Fibroblast of lung (primary cell): ENCODE measurements at regions not wholly inside any gene's neighbourhood (a gene's known extent, or its start where the extent isn't known, plus 50 kb on each side); places are given as distances from the start of the nearest gene placed in this dataset.

Experiments used
- DNase-seq, 2 donors: peaks; one replicate each; pipeline versions ENCODE4 v3.0.0 to v3.0.0-alpha.2; 2010; ENCODE audit warnings: low read depth in 2 of 2
- H2AFZ ChIP-seq: 2 replicates; pipeline ENCODE4 v1.5.1; 2012; ENCODE audit warnings: low read length, control low read depth, inconsistent platforms
- H3K27ac ChIP-seq: 2 replicates; pipeline ENCODE4 v1.5.1; 2011; ENCODE audit warnings: low read length, control low read depth; ENCODE audit not compliant: insufficient read depth
- H3K27me3 ChIP-seq: 2 replicates; pipeline ENCODE4 v1.5.1; 2011; ENCODE audit warnings: mild to moderate bottlenecking, low read length; ENCODE audit not compliant: control insufficient read depth, insufficient read depth
- H3K36me3 ChIP-seq: 2 replicates; pipeline ENCODE4 v1.5.1; 2011; ENCODE audit warnings: low read length; ENCODE audit not compliant: control insufficient read depth, insufficient read depth
- H3K4me1 ChIP-seq: 2 replicates; pipeline ENCODE4 v1.5.1; 2011; ENCODE audit warnings: low read length; ENCODE audit not compliant: control insufficient read depth, insufficient read depth; ENCODE audit errors: extremely low read depth
- H3K4me2 ChIP-seq: 2 replicates; pipeline ENCODE4 v1.5.1; 2011; ENCODE audit warnings: low read length, control low read depth; ENCODE audit not compliant: insufficient read depth; ENCODE audit errors: extremely low read depth
- H3K4me3 ChIP-seq, 4 experiments: fragments of 200-600 bp in 1 of 4; sonication (generic) in 1 of 4; replicated peaks in 1 of 4; 2 replicates each; pipeline ENCODE4 v1.5.1; 2011 to 2016; ENCODE audit warnings: low read length in 4 of 4, low read depth in 3 of 4, mild to moderate bottlenecking in 3 of 4, control low read depth in 2 of 4, inconsistent platforms in 1 of 4, mixed read lengths in 1 of 4; ENCODE audit not compliant: insufficient read depth in 1 of 4; ENCODE audit errors: control extremely low read depth in 1 of 4
- H3K79me2 ChIP-seq: 2 replicates; pipeline ENCODE4 v1.5.1; 2012; ENCODE audit warnings: mild to moderate bottlenecking, low read length, inconsistent platforms; ENCODE audit not compliant: control insufficient read depth, insufficient read depth
- H3K9ac ChIP-seq: 2 replicates; pipeline ENCODE4 v1.5.1; 2011; ENCODE audit warnings: mild to moderate bottlenecking, low read length, control low read depth; ENCODE audit not compliant: insufficient read depth
- H3K9me3 ChIP-seq: 2 replicates; pipeline ENCODE4 v1.5.1; 2012; ENCODE audit warnings: low read depth, low read length; ENCODE audit not compliant: control insufficient read depth, insufficient read depth
- H4K20me1 ChIP-seq: 2 replicates; pipeline ENCODE4 v1.5.1; 2011; ENCODE audit warnings: low read length; ENCODE audit not compliant: control insufficient read depth, insufficient read depth; ENCODE audit errors: extremely low read depth
- EZH2 ChIP-seq: IDR thresholded peaks from 2 replicates; pipeline ENCODE4 v1.5.1; 2012; ENCODE audit warnings: low read length, control low read depth, mild to moderate bottlenecking; ENCODE audit errors: missing control alignments
- TF ChIP-seq, protein P1 (sequence below), 2 donors: IDR thresholded peaks in 1 of 2; conservative IDR thresholded peaks in 1 of 2; 1 replicate in 1 of 2; 2 replicates in 1 of 2; pipeline ENCODE4 v1.5.1; 2011 to 2012; ENCODE audit warnings: low read length in 2 of 2, control low read depth in 1 of 2, inconsistent platforms in 1 of 2, low read depth in 1 of 2, mild to moderate bottlenecking in 1 of 2

DNA sequence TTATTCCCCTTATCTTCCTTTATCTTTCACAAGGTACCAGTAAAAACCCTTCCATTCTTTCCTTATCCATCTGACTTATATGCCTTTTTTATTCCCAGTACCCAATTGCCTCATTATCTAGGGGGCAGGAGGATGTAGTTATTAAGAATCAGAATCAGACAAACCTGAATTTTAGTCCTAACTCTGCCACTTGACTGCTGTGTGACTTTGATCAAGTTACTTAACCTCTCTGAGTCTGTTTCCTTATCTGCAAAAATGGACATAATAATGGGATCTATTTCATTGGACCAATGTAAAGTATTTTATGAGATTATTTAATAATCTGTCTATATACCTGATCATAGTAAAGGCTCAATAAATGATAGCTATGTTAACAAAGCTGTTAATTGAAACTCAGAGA is 59.6 kb upstream of the SIX3 start:
- Histone ChIP-seq H3K4me2 (no peak overlapping the region), H2AFZ (no peak overlapping the region), H4K20me1 (no peaks in the 10 kb centered on the region), H3K9ac (no peak overlapping the region), H3K79me2 (no peaks in the 10 kb centered on the region), H3K4me1 (no peaks in the 10 kb centered on the region), H3K4me3 (no peak overlapping the region), H3K36me3 (no peaks in the 10 kb centered on the region), H3K27me3 (peaks cover 9% of the 10 kb centered on the region), H3K9me3 (no peaks in the 10 kb centered on the region), H3K27ac (no peak overlapping the region)
- TF ChIP-seq, protein P1, sequence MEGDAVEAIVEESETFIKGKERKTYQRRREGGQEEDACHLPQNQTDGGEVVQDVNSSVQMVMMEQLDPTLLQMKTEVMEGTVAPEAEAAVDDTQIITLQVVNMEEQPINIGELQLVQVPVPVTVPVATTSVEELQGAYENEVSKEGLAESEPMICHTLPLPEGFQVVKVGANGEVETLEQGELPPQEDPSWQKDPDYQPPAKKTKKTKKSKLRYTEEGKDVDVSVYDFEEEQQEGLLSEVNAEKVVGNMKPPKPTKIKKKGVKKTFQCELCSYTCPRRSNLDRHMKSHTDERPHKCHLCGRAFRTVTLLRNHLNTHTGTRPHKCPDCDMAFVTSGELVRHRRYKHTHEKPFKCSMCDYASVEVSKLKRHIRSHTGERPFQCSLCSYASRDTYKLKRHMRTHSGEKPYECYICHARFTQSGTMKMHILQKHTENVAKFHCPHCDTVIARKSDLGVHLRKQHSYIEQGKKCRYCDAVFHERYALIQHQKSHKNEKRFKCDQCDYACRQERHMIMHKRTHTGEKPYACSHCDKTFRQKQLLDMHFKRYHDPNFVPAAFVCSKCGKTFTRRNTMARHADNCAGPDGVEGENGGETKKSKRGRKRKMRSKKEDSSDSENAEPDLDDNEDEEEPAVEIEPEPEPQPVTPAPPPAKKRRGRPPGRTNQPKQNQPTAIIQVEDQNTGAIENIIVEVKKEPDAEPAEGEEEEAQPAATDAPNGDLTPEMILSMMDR (conservative IDR thresholded peaks at IDR 0.05 in 1 of 2, IDR thresholded peaks at IDR 0.05 in 1 of 2; ENCODE audit: low read depth in 1 of 2, low read length in 2 of 2): no peak
- no peak for TF ChIP-seq EZH2
- no peak for DNase-seq

GRCh38 chr2:44883356-44883755 is 58.1 kb upstream of the SIX3 start:
- DNase-seq: no peak
- Histone ChIP-seq H3K4me2 (no peak overlapping the region), H3K36me3 (no peaks in the 10 kb centered on the region), H3K4me1 (no peaks in the 10 kb centered on the region), H3K27ac (no peak overlapping the region), H3K27me3 (peaks cover 9% of the 10 kb centered on the region), H4K20me1 (no peaks in the 10 kb centered on the region), H2AFZ (no peak overlapping the region), H3K9me3 (no peaks in the 10 kb centered on the region), H3K9ac (no peak overlapping the region), H3K79me2 (no peaks in the 10 kb centered on the region), H3K4me3 (no peak overlapping the region)
- no peak for TF ChIP-seq EZH2
- TF ChIP-seq, protein P1 (conservative IDR thresholded peaks at IDR 0.05 in 1 of 2, IDR thresholded peaks at IDR 0.05 in 1 of 2; ENCODE audit: low read depth in 1 of 2, low read length in 2 of 2): no peak

- Histone ChIP-seq H3K9ac (no peak overlapping the region), H3K4me3 (no peak overlapping the region), H3K4me2 (no peak overlapping the region), H3K79me2 (no peaks in the 10 kb centered on the region), H3K27me3 (peaks cover 9% of the 10 kb centered on the region), H4K20me1 (no peaks in the 10 kb centered on the region), H2AFZ (no peak overlapping the region), H3K27ac (no peak overlapping the region), H3K9me3 (no peaks in the 10 kb centered on the region), H3K4me1 (no peaks in the 10 kb centered on the region), H3K36me3 (no peaks in the 10 kb centered on the region)
- TF ChIP-seq EZH2: no peak
- TF ChIP-seq, protein P1 (conservative IDR thresholded peaks at IDR 0.05 in 1 of 2, IDR thresholded peaks at IDR 0.05 in 1 of 2; ENCODE audit: low read depth in 1 of 2, low read length in 2 of 2): no peak
- no peak for DNase-seq
Observed at GRCh38 chr2:44884231-44884630, 57.3 kb upstream of the SIX3 start.
